ENCODE measurements at regions not wholly inside any gene's neighbourhood (a gene's known extent, or its start where the extent isn't known, plus 50 kb on each side); places are given as distances from the start of the nearest gene placed in this dataset.

GRCh38 chr7:85655252-85655651 lies 468.4 kb upstream of the SEMA3D start:
- no peak for TF ChIP-seq POLR2A (IDR thresholded peaks at IDR 0.05)
- no peak for TF ChIP-seq CTCF (IDR thresholded peaks at IDR 0.05)
- no peak for TF ChIP-seq POLR2AphosphoS5 (IDR thresholded peaks at IDR 0.05)
